ENCODE measurements at regions not wholly inside any gene's neighbourhood (a gene's known extent, or its start where the extent isn't known, plus 50 kb on each side); places are given as distances from the start of the nearest gene placed in this dataset.

GRCh38 chr9:134236001-134236421, 71.6 kb upstream of the RNU6ATAC start:
- H3K36me3 ChIP-seq (ENCODE audit: control insufficient read depth in 2 of 4, insufficient read depth in 4 of 4, low read length in 3 of 4) = no peaks in the 10 kb centered on the region
- no peak overlapping the region for H3K23ac ChIP-seq (ENCODE audit: insufficient read length)
- FAIRE-seq (no peak), DNase-seq (ENCODE audit: low read depth in 1 of 2, low spot score in 2 of 2) (no peak)
- H4K91ac ChIP-seq (replicated peaks; ENCODE audit: insufficient read length, low read length) = no peak overlapping the region
- no peaks in the 10 kb centered on the region for H3K27me3 ChIP-seq (replicated peaks in 1 of 4; ENCODE audit: control insufficient read depth in 3 of 4, extremely low read depth in 1 of 4, insufficient read depth in 3 of 4, low read length in 3 of 4)
- H2BK12ac ChIP-seq (ENCODE audit: low read depth, low read length) = no peak overlapping the region
- no peak overlapping the region for H2AFZ ChIP-seq (ENCODE audit: low read length)
- H4K8ac ChIP-seq (ENCODE audit: extremely low read depth, insufficient read depth, low read length) = peak overlapping the region; percentile 57; the same call in 1 of the 2 replicates
- no peak overlapping the region for H4K5ac ChIP-seq (ENCODE audit: insufficient read length, low read depth, low read length)
- H3K56ac ChIP-seq (replicated peaks; ENCODE audit: insufficient read length, low read depth, low read length) = no peak overlapping the region
- H3K4ac ChIP-seq (replicated peaks; ENCODE audit: insufficient read length, low read depth, low read length) = no peak overlapping the region
- H3K4me2 ChIP-seq (ENCODE audit: insufficient read depth in 1 of 2, low read depth in 2 of 2, low read length in 2 of 2) = no peak overlapping the region
- H3K18ac ChIP-seq (ENCODE audit: extremely low read depth, low read length) = no peak overlapping the region
- H3K4me3 ChIP-seq (ENCODE audit: extremely low read depth in 1 of 4, insufficient read depth in 2 of 4, low read depth in 3 of 4, low read length in 4 of 4) = no peak overlapping the region
- no peak overlapping the region for H2BK5ac ChIP-seq (ENCODE audit: low read depth, low read length)
- H2BK120ac ChIP-seq (replicated peaks; ENCODE audit: low read depth, low read length) = no peak overlapping the region
- H2BK15ac ChIP-seq (ENCODE audit: low read length) = no peak overlapping the region
- no peak overlapping the region for H2AK5ac ChIP-seq (ENCODE audit: low read depth, low read length)
- peaks cover 3% of the 10 kb centered on the region; the same call in 1 of the 2 replicates for H3K79me1 ChIP-seq (ENCODE audit: low read depth, low read length)
- H3K23me2 ChIP-seq (ENCODE audit: low read depth, low read length) = no peaks in the 10 kb centered on the region
- ChIA-PET CTCF (ENCODE audit: partially characterized antibody) (no interaction called here), POLR2A (ENCODE audit: partially characterized antibody) (no interaction called here)
- H4K20me1 ChIP-seq (replicated peaks in 1 of 2; ENCODE audit: control insufficient read depth in 1 of 2, insufficient read depth in 2 of 2, low read length in 2 of 2) = no peaks in the 10 kb centered on the region
- H2BK20ac ChIP-seq (ENCODE audit: low read length) = no peak overlapping the region
- no peak overlapping the region for H3K9ac ChIP-seq (replicated peaks in 1 of 4; ENCODE audit: extremely low read depth in 1 of 4, low read depth in 3 of 4, low read length in 3 of 4)
- no peaks in the 10 kb centered on the region for H3K9me3 ChIP-seq (ENCODE audit: insufficient read depth in 2 of 2, low read depth in 1 of 2, low read length in 1 of 2)
- H3K79me2 ChIP-seq (ENCODE audit: control insufficient read depth in 1 of 2, insufficient read depth in 2 of 2, low read length in 2 of 2) = no peaks in the 10 kb centered on the region
- no peaks in the 10 kb centered on the region for H3K4me1 ChIP-seq (replicated peaks in 1 of 4; ENCODE audit: control insufficient read depth in 3 of 4, insufficient read depth in 4 of 4, low read length in 3 of 4)
- H3K27ac ChIP-seq (ENCODE audit: low read depth, low read length) = no peak overlapping the region
- no peak overlapping the region for H3K14ac ChIP-seq (ENCODE audit: insufficient read length)
- 89% methylated on average over 4 of the region's 6 CpGs; no CpG with 5 or more reads in 1 of the 2 experiments for WGBS, 2 experiments (ENCODE audit: extremely low coverage in 1 of 2, insufficient coverage in 1 of 2, insufficient read length in 1 of 2, insufficient replicate concordance in 2 of 2, low coverage in 1 of 2, low lambda C conversion rate in 2 of 2, missing lambda C conversion rate in 1 of 2)
- TF ChIP-seq RAD21 (IDR thresholded peaks at IDR 0.05 in 1 of 2, conservative IDR thresholded peaks at IDR 0.05 in 1 of 2; ENCODE audit: low read depth in 2 of 2, low read length in 2 of 2) = no peak
- TF ChIP-seq MAFK (IDR thresholded peaks at IDR 0.05; ENCODE audit: low read depth, low read length) = no peak
- TF ChIP-seq POLR2AphosphoS5 (IDR thresholded peaks at IDR 0.05; ENCODE audit: low read depth, low read length) = no peak
- no peak for TF ChIP-seq BRCA1 (IDR thresholded peaks at IDR 0.05; ENCODE audit: low read depth, low read length)
- no peak for TF ChIP-seq KDM5A (IDR thresholded peaks at IDR 0.05; ENCODE audit: low read length)
- no peak for TF ChIP-seq SUZ12 (IDR thresholded peaks at IDR 0.05; ENCODE audit: low read length)
- TF ChIP-seq TEAD4 (IDR thresholded peaks at IDR 0.05; ENCODE audit: low read depth, low read length) = no peak
- TF ChIP-seq RFX5 (IDR thresholded peaks at IDR 0.05; ENCODE audit: borderline replicate concordance, low read depth, low read length) = no peak
- no peak for TF ChIP-seq TCF12 (IDR thresholded peaks at IDR 0.05; ENCODE audit: low read depth, low read length)
- TF ChIP-seq CTCF (IDR thresholded peaks at IDR 0.05; ENCODE audit: control extremely low read depth in 1 of 3, insufficient read depth in 1 of 3, low read depth in 1 of 3, low read length in 3 of 3) = no peak
- no peak for TF ChIP-seq CBX5 (IDR thresholded peaks at IDR 0.05; ENCODE audit: low read depth, low read length)
- TF ChIP-seq PHF8 (conservative IDR thresholded peaks at IDR 0.05; ENCODE audit: low read depth, low read length) = no peak
- TF ChIP-seq RXRA (IDR thresholded peaks at IDR 0.05; ENCODE audit: insufficient read depth, low read depth, low read length) = no peak
